ENCODE measurements at regions not wholly inside any gene's neighbourhood (a gene's known extent, or its start where the extent isn't known, plus 50 kb on each side); places are given as distances from the start of the nearest gene placed in this dataset. TPM values are rescaled to one million over a fixed set of nuclear protein-coding genes. Genes with fewer than 3 reads are reported as not detected.

DNA sequence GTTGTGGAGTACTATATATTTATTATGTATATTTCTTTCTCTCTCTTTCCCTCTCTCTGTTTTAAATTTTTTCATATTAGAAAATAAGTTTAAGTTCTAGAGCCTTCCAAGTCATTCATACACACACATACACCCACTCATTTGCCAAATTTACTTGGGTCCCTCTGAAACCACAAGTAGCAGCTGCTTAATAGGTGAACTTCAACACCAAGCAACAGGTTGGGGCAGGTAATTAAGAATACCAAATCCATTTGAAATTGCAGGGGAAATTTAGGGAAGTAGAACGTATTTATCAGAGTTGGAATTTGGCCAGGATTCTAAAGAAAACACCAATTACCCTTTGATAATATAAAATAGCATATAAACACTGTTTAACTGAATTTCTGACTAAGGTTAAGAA lies 75.0 kb upstream of the RBBP8 start:
- no peak for DNase-seq

DNA sequence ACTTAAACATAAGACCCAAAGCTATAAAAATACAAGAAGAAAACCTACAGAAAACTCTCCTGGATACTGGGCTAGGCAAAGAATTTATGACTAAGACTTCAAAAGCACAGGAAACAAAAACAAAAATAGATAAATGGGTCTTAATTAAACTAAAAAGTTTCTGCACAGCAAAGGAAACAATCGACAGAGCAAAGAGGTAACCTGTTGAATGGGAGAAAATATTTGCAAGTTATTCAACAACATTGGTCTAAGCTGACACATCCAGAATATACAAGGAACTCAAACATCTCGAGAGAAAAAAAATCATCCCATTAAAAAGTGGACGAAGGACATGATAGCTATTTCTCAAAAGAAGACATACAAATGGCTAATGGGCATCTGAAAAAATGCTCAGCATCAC lies 72.3 kb upstream of the RBBP8 start:
- DNase-seq: no peak

DNA sequence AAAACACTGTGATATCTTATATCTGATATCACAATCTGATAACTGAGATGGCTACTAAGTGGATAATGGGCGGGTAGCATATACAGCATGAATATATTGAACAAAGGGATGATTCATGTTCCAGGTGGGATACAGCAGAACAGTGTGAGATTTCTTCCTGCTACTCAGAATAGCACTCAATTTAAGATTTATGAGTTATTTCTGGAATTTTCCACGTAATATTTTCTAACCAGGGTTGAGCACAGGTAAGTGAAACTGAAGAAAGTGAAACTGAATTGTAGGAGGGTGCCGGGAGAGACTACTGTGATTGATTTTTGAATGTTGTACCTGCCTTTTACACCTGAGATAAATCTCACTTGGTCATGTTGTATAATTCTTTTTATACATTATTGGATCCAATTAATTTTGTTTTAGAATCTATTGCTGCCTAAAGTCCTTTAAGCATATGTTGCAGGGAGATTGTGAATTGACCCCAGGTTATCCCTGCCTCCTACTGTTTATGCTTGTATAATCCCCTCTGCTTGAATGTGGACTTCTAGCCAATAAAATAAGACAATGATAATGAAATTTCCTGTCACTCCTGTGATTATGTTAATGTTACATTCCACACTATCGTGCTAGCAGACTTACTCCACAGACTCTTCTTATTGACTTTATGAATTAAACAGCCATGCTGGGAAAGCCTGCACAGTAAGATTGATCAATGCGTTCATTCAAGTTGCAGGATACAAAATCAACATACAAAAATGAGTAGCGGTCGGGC lies 67.6 kb upstream of the RBBP8 start:
- no peak for DNase-seq

DNA sequence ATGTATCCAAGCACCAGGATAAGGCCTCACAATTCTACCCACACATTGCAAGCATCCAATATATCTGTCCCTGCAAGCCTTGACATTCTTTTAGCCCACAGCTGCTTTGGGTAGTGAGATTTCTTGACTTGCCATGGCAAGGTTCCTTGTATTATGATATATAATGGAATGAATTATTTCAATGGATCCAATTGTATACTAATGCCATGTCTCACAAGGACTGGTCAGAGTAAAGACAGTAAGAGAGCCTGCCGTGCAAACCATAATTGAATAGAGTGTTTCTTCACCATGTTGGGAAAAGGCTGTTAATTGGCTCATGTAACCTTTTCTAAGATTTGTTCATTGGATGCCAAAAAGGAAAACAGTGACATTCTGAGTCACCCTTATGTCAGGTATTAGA lies 64.3 kb upstream of the RBBP8 start:
- DNase-seq: no peak

DNA sequence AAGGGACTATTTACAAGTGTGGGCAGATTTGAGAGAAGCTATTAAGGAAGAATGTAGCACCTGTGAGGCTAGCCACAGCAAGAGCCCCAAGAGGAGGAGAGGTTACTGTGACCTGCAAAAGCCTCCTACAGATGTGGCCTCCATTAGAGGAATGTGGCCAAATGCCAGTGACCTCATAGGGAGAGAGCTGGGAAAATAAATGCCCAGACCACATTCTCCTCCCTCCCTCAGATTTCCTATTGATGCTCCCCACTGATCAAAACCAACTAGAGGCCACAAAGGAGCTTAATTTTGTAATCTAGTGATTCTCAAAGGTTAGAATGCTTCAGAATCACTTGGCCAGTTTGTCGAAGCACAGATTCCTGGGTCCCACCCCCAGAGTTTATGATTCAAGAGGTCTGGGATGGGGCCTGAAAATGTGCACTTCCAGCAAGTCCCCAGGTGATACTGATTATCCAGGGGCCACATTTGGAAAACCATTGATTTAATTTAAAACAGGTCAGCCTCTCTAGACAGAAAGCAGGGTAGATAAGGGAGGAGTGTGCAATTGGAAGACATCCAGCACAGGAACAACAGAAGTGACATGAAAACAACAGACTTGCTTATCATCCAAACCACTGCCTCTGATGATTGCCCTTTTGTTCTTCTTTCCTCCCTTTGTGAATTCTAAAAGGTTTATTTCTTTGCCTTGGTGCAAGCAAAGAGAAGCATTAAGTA lies 61.2 kb upstream of the RBBP8 start:
- DNase-seq: no peak

DNA sequence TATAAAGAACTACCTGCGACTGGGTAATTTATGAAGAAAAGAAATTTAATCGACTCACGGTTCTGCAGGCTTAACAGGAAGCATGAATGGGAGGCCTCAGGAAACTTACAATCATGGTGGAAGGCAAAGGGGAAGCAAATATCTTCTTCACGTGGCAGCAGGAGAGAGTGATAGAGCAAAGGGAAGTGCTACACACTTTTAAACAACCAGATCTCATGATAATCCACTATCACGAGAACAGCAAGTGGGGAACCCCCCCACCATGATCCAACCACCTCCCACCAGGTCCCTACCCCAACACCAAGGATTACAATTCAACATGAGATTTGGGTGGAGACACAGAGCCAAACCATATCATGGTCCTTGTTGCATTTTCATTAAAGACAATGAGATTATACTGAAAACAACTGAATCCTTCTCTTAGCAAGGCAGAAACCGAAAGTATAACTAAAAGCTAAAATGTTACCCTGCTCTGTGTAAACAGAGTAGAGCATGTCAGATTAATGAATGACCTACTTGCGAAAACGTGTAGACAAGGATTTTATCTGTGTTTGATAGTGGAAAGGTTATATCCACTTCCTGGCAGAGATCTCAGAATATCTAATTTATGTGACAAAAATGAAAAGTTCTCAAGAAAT lies 60.1 kb upstream of the RBBP8 start:
- no peak for DNase-seq

DNA sequence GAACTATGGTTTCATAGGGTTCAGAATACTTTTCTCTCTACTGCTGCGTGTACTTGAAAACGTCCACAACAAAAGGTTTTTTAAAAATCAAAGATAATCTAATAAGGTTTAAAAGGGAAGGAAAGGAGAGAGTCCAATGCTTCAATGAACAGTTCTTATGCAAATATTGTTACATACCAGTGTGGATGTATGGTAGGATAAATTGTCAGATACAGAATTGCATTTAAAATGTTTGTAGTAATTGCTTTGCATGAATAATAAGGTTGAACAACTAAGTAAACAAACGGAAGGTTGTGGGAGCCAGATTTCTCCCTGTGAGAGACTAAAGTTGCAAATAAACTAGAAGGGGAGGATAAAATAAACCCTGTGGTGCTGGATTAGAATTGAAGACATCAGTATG lies 53.8 kb upstream of the RBBP8 start:
- no peak for DNase-seq

DNA sequence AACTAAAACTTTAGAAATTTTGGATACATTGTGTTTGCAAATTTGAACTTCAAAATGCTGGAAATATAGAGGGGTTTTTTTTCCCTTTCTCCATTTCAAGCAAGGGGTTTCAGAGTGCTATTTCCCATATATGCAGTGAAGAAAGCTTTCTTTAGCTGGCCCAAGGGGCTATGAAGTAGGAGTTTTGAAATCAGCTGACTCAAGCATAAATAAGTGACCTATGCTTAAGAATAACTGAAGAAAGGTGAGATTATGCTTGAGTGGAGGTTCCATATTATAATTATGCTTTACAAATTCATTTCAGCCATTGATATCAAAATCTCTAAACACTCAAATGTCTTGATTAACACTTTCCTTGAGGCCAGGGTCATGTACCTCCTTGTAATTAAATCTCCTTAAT lies 51.0 kb upstream of the RBBP8 start:
- no peak for DNase-seq

DNA sequence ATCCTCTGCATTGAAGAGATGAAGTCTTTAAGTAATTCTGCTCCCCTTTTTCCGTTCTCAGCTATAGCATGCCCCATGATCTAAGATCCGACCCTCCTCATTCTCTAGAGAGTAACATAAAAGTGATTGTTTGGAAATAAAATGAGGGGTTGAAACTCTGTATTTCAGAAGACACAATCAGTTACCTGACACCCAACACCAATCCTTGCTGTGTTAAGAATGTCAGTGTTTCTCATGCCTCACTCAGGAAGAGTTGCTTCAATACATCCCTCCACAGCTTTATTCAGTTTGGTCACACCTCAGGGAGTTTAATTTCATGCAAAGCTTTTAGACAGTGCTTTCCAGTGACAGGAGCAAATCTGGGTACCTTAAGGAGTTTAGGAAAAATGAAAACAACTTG lies 49.9 kb upstream of the RBBP8 start:
- no peak for DNase-seq

Small RNA genes lying in the stretch of these regions (small RNA-seq; reads per million reads assigned to genes)
- gene RNU6-1032P (ENCODE audit: low replicate concordance): not detected

All from skin of body (tissue), 2 donors.